ENCODE measurements at regions not wholly inside any gene's neighbourhood (a gene's known extent, or its start where the extent isn't known, plus 50 kb on each side); places are given as distances from the start of the nearest gene placed in this dataset.

DNA sequence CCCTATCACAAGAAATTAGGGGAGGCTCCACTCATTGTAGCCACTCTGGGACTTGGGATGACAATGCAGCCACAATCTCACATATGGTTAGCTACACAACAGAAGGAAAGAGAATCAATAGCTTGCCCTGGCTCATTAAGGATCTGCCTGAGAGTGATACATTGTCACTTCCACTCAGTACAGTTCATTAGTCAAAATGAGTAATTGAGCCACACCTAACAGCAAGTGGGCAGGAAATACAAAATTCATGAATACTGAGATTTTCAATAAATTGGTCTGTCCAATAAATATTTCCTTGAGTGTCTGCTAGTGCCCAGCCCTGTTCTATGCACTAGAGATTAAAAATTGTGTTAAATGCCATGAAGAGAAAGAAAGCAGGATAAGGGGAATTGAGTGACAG lies 231.3 kb upstream of the NR4A3 start:
- no peak for DNase-seq (ENCODE audit: low read depth)

DNA sequence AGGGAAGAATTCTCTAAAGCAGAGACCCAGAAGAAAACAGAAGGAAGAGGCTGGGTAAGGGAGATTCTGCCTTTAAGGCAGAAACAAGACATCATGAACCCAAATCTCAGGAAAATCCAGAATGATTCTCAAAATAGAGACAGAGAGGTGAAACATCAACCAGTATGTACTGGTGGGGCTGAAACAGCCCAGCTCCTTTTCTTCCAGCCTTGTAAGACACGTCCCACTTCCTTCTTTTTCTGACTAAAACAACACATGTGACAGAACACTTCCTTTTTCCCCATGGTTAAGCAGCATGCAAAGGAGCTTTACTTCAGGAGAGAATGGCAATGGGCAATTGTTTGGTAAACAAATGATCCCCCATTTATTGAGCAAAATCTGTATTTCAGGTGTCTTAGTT lies 230.8 kb upstream of the NR4A3 start:
- no peak for DNase-seq (ENCODE audit: low read depth)

DNA sequence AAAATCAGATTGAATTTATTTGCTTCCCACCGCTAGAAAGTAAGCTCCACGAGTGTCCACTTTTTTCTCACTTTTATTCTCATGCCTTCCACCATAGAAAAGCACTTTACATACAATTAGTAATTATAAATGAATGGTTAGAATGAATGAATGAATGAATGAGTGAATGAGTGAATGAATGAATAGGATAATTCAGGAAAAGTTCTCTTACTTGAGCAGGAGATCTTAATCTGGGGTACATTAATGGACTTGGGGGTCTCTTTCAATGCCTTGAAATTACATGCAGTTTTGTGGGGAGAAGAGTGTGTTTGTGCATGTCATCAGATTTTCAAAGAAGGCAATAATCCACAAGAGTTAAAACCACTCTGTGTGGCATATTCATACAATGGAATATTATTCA lies 229.9 kb upstream of the NR4A3 start:
- no peak for DNase-seq (ENCODE audit: low read depth)

DNA sequence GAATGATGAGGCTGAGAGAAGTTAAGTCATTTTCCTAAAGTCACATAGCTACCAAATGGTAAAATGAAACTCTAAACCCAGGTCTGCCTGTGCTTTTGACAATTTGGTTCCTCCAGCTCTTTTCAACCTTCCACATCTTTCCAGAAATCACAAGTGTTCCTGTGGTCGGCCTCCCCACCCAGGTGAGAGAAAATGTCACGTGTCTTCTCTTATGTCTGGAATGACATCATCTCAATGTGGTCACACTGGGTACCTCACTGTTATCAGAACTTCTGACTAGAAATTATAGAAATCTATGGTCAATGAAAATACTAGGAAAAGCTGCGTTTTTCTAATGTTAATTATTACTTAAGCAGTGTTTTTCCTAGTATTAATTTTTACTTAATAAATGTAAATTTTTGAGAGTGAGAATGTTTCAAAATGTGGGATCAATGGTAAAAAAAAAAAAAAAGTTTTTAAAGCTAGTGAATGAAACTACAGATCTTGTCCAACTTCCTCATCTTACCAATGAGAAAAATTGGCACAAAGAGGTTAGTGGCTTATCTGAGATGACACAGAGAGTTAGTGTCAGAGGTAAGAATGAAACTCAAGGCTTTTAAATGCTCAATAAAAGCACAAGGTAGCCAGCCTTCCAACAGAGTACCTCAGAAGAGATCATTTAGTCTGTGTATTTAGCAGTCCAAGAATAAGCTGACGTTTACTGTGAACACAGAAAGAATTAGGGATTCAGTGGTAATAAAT lies 228.7 kb upstream of the NR4A3 start:
- DNase-seq (ENCODE audit: low read depth), result no peak

DNA sequence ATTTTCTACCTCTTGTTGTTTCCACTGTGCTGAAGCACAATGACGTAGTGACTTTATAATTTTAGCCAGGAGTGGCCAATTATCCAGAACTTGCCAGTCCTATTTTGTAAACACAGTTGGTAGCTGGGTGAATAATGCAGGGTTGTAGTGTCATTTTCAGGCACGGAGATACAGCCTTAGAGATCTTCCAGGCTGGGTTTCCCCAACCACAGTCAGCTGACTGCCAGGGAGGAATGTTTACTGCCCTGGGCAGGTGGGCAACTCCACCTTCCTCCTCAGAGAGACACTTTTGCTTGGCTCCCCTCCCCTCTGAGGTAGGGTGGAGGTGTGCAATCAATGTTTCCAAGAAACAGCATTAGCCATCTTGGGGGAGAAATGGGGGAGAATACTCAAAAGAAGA lies 228.1 kb upstream of the NR4A3 start:
- no peak for DNase-seq (ENCODE audit: low read depth)

GRCh38 chr9:99594056-99594780 lies 227.5 kb upstream of the NR4A3 start:
- DNase-seq (ENCODE audit: low read depth), result no peak

DNA sequence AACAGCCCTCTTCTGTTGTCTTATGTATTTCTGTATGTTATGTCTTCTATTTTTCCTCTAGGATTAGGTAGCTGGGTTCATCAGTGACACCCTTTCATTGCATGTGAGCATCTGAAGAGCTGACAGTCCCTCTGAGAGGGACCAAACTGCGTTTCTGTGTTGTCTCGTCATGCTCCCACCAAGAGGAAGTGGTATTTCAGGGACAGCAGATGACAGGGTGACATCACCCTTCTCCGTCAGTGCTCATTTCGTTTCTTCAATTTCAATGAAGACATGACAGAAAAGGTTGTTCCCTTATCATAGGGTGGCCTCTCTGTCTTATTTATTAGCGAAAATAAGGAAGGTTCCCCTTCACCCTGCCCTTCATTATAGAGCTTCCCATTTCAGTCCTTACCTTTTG lies 225.9 kb upstream of the NR4A3 start:
- no peak for DNase-seq (ENCODE audit: low read depth)

DNA sequence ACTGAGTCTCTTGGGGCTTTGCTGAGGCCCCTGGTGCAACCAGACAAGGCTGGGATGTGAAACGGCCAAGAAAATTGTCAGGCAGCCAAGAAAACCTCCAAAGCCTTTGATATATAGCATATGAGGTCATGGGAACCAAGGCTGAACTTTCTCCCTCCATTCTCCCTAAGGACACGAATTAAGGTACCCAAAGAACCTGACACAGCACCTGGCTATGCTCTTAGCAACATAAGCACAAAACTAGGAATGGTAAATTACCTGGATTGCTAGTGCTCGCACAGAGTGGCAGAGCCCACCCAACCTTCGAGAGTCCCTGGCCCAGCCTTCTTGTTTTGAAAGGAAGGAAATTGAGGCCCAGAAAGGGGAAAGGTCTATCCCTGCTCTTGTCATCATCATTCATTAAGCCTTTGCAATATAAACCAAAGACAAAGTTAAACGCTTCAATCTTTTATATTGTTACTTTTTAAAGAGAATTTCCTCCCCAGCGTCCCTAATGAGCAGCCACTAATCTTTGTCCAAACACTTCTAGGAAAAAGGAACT lies 220.0 kb upstream of the NR4A3 start:
- DNase-seq (ENCODE audit: low read depth), result no peak

DNA sequence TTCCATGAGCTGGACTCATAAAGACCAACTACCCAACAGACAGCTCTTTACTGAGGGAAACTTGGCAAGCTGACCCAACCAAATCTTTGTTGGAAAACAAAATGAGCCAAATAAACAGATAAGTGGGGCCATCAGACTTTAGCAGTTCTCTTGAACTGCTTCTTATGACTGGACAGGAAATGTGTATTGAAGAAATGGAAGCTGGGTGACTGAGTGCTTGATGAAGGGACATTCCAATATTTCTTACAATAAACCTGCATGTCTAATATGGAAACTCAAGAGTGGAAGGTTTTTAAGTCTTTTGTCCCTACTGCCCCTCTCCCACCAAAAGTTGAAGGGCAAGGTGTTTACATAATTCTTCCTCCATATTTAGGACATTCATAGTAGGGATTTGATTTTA lies 218.8 kb upstream of the NR4A3 start:
- no peak for DNase-seq (ENCODE audit: low read depth)

GRCh38 chr9:99605016-99605743 lies 216.5 kb upstream of the NR4A3 start:
- DNase-seq (ENCODE audit: low read depth), result no peak

DNA sequence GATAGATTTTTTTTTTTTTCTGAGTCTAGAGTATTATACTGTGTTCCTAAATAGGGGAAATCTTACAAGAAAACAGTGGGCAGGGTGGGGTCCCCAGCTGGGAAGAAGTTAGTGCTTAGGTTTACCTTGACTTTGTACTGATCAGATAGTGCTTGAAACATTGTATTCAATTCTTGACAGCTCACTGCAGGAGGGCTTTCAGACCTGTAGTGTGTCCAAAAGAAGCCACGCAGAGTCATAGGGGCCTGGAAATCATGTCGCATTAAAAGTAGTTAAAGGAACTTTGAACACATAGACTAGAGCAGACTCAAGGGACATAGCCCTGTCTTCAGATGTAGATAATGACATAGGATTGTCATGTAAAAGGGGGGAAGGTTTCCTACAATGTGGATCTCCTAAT lies 215.4 kb upstream of the NR4A3 start:
- DNase-seq (ENCODE audit: low read depth), result no peak

DNA sequence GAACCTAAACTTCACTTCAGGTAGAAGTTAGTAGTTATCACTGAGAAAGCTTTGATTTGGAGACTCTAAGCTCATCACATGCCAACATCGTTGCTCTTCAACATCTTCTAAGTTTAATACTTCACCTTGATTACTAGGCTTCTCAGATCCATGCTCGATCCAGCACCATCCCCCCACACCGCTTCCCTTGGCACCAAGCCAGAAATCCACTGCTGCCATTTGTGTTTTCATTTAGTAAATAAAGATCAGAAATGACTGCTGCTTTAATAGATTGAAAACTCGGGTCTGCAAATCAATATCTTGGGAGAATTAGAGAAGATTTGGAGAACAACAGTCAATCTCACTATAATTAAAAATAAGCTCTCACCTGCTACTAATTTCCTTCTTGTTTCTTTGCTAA lies 214.7 kb upstream of the NR4A3 start:
- no peak for DNase-seq (ENCODE audit: low read depth)

GRCh38 chr9:99607842-99608448 lies 213.7 kb upstream of the NR4A3 start:
- no peak for DNase-seq (ENCODE audit: low read depth)

DNA sequence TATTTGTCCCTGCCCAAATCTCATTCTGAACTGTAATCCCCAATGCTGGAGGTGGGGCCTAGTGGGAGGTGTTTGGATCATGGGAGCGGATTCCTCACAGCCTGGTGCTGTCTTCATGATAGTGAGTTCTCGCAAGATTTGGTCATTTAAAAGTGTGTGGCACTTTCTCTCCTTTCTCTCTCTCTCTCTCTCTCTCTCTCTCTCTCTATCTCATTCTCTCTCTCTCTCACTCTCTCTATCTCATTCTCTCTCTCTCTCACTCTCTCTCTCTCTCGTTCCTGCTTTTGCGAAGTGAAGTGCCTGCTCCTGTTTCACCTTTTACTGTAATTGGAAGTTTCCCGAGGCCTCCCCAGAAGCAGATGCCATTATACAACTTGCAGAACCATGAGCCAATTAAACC lies 207.3 kb upstream of the NR4A3 start:
- no peak for DNase-seq (ENCODE audit: low read depth)

GRCh38 chr9:99621040-99621439 lies 200.6 kb upstream of the NR4A3 start:
- no peak for DNase-seq (ENCODE audit: low read depth)

DNA sequence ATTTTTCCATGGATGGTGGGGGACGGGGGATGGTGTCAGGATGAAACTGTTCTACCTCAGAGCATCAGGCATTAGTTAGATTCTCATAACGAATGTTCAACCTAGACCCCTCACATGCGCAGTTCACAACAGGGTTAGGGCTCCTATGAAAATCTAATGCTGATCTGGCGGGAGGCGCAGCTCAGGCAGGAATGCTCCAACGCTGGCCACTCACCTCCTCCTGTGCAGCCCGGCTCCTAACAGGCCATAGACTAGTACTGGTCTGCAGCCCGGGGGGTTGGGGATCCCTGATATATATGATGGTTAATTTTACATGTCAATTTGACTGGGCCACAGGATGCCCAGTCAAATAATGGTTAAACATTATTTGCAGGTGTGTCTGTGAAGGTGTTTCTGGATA lies 199.0 kb upstream of the NR4A3 start:
- DNase-seq (ENCODE audit: low read depth), result no peak

DNA sequence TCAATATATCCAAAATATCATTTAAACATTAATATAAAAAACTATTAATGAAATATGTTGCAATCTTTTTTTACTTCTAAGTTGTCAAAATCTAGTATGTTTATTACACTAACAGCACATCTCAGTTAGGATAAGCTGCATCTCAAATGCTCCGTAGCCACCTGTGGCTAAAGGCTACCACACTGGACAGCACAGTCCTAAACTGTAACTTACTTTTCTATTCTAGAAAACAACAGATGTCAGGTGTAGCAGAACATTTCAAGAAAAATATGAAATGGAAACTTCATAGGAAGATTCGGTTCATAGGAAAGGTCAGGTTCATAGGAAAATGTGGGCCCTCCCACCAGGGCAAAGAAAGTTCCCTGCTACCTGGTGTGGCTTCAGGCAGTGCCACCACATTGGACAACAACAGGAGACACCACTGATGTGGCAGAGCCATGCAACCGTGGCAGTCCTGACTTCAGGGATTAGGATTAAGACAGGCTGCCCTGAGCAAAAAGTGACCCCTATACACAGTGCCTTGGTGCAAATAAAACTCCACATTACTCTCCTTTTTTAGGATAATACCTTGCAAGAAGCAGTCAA lies 197.8 kb upstream of the NR4A3 start:
- no peak for DNase-seq (ENCODE audit: low read depth)

- no peak for DNase-seq (ENCODE audit: low read depth)
These were observed 197.0 kb upstream of the NR4A3 start for GRCh38 chr9:99624499-99625233.

GRCh38 chr9:99626426-99626825 lies 195.3 kb upstream of the NR4A3 start:
- no peak for DNase-seq (ENCODE audit: low read depth)

DNA sequence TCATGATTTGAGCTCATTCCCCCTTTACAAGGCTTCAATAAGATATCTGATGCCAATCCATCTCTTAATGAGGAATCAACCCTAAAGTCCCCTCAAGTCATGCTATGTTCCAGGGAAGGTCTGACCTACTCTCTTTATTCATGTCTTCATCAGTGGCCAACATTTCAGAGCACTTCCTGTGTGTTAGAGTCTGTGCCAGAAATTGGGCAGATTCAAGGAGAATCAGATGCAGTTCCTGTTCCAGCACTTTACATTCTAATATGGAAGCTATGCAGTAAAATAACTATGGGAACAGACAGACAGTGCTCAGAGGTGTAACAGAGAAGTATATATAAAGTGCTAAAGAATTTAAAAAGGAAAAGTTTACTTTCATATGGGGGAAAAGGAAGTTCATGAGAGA lies 193.4 kb upstream of the NR4A3 start:
- no peak for DNase-seq (ENCODE audit: low read depth)

DNA sequence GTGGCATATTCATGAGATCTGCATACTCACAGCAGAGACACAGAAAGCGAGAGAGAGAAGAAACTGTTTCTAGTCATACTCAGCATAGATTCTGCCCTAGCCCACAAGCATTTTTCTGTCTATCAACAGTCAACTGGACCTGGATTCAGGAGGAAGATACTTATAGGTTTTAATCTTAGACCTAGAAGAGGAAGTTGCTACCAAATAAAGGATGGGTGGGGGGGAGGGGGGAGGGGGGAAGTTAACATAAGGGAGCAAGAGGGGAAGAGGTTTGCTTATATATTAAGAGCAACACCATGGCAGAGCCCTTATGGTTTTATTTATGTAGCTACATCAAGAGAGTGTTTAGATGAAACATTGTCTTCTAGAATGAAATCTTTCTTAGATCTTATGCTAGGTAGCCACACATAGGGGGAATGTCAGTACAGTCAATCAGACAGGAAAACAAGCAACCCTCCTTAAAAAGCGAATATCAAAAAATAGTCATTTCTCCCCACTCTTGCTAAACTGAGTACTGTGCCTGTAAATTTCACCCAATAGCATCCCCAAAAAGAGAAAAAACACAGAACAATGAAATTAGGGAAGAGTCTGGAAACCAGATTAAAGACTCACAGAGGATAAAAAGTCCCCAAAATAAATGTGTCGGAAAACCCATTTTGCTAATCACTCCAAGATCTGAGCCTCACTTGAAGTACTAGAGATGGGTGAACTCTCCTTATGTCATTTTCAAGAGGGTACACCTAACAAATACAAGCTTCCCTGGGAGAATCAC lies 192.7 kb upstream of the NR4A3 start:
- no peak for DNase-seq (ENCODE audit: low read depth)

All from HS-5 (cell line).